NCI-H187 treated with DMSO at 0.1 percent for 48 hours (cell line): ENCODE measurements at regions not wholly inside any gene's neighbourhood (a gene's known extent, or its start where the extent isn't known, plus 50 kb on each side); places are given as distances from the start of the nearest gene placed in this dataset.

Experiments used
- DNase-seq: peaks from one replicate; lab custom pipeline; 2025; lab: John Stamatoyannopoulos, UW

GRCh38 chr1:81392526-81393226 lies 408.1 kb upstream of the ADGRL2 start:
- DNase-seq = no peak

- DNase-seq = no peak
Observed at GRCh38 chr1:81391125-81391828, 409.5 kb upstream of the ADGRL2 start.

- DNase-seq = no peak
Observed at GRCh38 chr1:81388435-81388834, 412.3 kb upstream of the ADGRL2 start.

DNA sequence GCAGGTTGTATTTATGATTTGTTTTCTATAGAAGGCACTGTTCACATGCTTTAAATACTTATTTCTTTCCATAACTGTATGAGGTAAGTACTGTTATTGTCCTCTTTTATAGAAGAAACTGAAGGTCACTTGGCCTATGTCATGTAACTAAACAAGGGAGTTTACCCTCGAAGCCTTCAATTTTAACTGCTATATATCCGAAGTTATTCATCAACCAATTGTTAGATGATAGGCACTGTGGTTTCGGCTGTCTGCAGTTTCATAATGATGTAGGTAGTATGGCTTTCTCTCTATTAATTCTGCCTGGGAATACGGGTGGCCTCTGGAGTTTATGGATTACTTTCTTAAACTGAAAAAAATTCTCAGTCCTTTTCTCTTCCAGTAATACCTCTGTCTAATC lies 413.3 kb upstream of the ADGRL2 start:
- DNase-seq = no peak

DNA sequence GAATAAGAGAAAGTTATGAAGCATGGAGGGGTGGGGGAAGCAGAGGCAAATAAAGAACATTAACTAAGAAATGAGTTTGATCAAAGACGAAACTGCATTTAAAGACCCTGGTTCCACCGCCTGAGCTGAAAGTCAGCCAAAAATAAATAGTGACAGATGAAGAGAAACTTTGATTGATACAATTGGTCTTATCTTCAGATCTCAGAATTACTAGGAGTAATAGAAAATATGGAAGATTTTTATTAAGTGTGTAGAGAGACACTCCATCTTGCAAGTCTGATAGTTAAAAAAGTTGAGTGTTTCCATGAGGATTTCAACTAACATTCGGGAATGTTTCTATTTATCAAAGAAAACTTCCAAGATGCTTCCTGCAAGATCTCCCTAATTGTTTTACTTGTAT lies 418.2 kb upstream of the ADGRL2 start:
- DNase-seq = no peak

DNA sequence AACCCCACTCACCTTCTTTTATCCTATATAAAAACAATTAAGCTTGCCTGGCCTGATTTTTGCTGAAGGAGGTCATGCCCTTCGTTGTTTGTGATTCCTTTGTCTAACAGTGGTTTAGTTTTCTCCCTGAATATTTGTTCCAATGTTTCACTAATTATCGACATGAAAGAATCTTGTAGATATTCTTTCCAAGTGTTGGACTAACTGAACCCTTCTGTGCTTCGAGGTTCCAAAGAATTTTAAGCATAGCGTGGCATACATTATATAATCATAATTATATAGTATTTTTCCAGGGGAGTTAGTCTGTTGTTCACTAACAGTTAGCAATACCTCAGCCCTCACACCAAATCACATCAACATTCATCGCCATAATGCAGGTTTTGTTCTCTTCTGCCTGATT lies 418.9 kb upstream of the ADGRL2 start:
- no peak for DNase-seq

- DNase-seq = no peak
Observed at GRCh38 chr1:81380436-81380835, 420.3 kb upstream of the ADGRL2 start.

- DNase-seq = no peak
Observed at GRCh38 chr1:81379430-81379829, 421.3 kb upstream of the ADGRL2 start.

DNA sequence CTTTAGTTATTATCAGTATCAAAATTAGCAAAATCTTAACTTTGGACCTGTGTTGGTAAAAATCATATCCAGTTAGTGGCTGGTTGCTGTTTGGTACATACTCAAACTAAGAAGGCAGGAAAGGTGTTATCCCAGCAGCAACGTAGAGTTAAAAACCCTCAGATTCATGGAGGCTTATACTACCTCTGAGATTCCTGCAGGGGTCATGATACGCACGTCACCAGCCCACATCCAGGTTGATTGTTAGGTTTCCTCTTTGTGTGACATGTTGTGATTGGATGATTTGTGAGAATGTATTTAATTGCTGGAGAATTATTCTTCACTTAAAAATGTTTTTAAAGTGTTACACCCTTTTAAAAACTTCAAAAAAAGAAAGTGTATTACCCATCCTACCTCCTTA lies 423.3 kb upstream of the ADGRL2 start:
- no peak for DNase-seq

- no peak for DNase-seq
Observed at GRCh38 chr1:81375884-81376548, 424.7 kb upstream of the ADGRL2 start.

GRCh38 chr1:81374481-81374880 lies 426.3 kb upstream of the ADGRL2 start:
- no peak for DNase-seq

DNA sequence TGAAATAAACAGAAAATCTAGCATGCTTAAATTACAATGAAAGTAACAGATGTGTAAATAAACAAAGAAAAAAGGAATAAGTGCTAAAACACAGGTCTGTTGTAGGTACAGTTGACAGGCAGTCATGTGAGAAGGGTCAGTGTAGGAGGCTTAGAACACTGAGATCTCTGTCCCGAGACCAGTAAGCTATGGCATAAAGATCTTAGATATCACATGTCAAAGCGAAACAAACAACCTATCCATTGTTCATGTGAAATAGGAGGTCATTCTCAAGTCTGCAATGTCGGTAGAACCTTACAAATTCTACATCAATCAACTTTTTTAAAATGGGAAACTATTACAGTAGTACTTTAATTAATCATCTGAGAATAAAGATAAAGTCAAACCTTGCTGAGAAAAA lies 428.9 kb upstream of the ADGRL2 start:
- DNase-seq = no peak

DNA sequence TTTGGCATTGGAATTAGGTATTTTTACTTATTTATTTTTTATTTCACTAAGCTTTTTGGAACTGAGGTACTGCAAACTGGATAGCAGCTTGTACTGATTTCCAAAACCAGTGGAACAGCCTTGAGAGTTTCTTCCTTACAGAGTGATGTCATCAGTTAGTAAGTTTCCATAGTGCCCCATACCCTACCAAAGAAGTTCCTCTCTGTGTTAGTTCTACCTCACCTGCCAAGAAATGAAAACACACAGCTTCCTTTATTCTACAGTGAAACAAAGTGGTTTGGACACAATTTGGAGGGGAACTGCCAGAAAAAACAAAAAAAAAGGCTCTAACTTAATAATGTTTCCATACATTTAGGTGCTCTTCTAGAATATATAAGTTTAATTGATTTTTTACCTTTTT lies 430.9 kb upstream of the ADGRL2 start:
- DNase-seq = no peak

DNA sequence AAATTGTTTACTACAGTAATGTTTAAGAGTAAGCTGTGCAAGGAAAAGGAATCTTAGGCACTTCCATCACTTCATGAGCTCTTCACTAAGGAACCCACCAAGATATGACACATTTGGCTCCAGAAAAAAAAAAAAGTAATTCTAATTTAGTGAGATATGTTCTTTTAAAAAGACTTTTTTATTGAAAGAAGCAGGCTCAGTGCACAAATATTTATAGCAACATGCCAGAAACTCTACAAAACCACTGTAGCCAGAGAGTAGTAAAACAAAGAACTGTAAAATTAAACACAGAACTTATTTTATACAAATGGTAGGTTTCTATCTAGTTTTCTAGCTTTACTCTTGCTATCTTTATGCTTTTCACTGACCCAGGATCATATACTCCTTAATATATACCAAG lies 434.6 kb upstream of the ADGRL2 start:
- DNase-seq = no peak

DNA sequence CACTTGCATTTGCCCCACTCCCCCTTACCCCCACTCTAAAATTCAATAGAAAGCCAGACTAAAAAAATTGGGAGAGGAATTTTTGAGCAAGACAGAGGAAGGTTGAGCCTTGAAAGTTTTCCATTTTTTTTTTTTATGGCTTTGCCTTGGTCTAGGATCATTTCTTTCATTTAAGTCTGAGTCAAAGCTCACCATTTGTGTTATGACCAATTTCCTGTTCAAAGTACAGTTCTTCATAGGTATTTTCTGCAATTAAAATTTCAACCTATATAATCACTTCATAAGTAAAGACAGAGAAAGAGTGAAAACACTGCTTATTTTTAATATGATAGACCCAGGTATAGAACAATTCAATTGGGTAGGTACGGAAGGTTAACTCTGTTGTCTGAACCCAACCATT lies 436.6 kb upstream of the ADGRL2 start:
- no peak for DNase-seq

DNA sequence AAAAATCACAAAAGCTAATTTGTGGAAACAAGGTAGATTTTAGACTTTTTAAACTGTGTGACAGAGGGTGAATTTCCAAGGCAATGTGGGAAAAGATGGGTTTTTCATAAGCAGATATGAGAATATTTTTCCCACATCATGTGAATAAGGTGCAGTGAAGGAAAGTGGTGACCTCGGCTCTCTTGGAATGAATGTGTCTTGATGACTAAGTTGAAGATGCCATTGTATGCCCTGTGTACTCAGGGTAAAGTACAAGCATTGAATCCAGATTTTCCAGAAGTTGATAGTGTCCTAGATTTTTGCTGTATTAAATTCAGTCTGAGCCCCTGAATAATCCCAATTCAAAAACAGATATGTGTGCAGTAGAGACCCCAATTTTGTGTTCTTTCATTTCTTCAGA lies 442.6 kb upstream of the ADGRL2 start:
- DNase-seq = no peak

DNA sequence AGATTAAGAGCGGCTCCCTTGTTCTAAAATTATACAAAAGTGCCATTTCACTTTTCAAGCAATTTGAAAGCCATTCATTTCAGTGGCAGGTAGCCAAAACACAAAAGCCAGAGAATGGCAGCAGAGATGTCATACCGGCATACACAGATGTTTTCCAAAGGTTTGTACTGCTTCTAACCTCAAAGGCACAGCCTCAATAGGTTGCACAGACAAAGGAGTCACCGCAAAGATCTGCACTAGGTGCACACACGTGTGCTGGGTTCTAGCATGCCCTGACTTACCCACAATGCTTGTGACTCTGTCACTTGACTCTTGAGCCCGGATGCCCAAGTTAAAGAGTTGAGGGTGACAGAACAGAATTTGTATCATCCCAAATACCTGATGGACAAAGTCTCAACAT lies 448.9 kb upstream of the ADGRL2 start:
- no peak for DNase-seq

GRCh38 chr1:81349194-81349965 lies 451.4 kb upstream of the ADGRL2 start:
- DNase-seq = no peak

GRCh38 chr1:81345110-81345509 lies 455.6 kb upstream of the ADGRL2 start:
- DNase-seq = no peak

GRCh38 chr1:81340239-81340638 lies 460.5 kb upstream of the ADGRL2 start:
- DNase-seq = no peak

DNA sequence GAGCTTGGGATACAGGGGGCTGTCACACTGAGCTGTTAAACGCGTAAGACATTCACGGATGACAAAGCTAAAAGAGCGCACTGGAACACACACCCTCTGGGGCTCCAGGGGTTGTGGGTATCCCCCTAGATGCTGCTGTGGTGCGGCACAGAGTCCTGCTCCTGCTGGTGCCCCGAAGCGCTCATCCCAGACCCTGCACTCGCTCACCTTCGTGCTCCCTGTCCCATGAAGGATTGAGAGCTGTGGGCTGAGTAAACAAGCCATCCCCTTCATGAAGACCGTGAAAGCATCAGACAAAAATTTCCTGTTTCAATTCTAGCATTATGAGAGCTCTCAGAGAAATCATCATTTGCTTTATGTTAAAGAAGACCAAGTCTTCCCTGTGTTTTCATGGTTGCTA lies 463.5 kb upstream of the ADGRL2 start:
- DNase-seq = no peak

- no peak for DNase-seq
Observed at GRCh38 chr1:81335876-81336275, 464.9 kb upstream of the ADGRL2 start.

DNA sequence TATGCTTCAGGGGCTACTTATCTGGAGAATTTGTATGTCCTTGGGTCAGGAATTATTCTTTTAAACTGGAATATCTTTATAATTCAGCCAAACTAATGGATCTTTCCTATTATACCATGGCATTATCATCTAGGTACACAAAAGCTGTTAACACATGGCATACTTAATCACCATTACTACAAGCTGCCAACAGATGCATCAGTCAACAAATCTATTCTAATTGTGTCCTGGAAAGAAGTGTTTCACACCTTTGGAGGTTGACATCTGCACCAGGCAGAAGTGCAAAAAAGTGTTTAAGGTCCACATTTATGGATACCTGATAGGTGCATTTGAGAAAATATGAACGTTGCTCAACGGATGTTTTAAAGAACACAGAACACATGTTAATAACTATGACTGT lies 470.2 kb upstream of the ADGRL2 start:
- DNase-seq = no peak
